Right lung (tissue), 2 donors: ENCODE measurements at regions not wholly inside any gene's neighbourhood (a gene's known extent, or its start where the extent isn't known, plus 50 kb on each side); places are given as distances from the start of the nearest gene placed in this dataset.
"Not testable (repeated sequence)": the region's sequence is repeated elsewhere in the genome, so short reads cannot be mapped to it uniquely, and the experiment has no call there.

Source experiments
- DNase-seq, 2 donors: peaks; one replicate each; pipeline ENCODE4 v3.0.0-alpha.2; 2013

DNA sequence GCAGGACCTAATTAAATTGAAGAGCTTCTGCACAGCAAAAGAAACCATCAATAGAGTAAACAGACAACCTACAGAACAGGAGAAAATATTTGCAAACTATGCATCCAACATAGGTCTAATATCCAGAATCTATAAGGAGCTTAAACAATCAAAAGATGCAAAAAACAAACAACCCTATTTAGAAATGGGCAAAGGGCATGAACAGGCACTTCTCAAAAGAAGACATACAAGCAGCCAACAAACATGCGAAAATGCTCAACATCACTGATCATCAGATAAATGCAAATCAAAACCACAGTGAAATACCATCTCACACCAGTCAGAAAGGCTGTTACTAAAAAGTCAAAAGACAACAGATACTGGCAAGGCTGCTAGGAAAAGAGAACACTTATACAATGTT lies 189.2 kb downstream of the CYP26B1 start:
- not testable (repeated sequence) for DNase-seq

DNA sequence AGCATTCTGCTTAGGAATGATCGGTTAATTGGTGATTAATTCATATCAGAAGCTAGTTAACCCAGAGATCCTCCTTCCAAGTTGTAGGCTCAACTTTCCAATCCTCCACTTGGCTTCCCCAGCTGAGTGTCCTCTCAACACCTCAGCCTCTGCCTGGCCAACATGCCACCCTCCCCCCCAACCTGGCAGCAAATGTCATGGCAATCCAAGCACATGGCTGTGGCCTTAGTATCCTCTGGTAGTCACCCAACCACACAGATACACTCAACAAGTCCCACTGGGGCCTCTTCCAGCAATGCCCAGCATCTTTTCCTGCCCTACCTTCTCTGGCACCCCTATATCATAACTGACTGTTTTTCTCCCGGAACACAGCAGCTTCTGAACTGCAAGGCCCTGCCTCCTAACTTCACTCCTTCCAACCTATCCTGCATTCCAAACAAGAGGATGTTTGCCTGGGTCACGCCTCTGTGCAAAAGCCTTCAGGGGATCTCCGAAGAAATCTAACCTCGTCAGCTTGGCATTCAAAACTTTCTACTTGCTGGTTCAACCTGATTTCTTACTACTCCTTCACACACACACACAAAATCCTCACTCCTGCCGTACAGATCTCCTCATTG lies 195.0 kb downstream of the CYP26B1 start:
- no peak for DNase-seq

DNA sequence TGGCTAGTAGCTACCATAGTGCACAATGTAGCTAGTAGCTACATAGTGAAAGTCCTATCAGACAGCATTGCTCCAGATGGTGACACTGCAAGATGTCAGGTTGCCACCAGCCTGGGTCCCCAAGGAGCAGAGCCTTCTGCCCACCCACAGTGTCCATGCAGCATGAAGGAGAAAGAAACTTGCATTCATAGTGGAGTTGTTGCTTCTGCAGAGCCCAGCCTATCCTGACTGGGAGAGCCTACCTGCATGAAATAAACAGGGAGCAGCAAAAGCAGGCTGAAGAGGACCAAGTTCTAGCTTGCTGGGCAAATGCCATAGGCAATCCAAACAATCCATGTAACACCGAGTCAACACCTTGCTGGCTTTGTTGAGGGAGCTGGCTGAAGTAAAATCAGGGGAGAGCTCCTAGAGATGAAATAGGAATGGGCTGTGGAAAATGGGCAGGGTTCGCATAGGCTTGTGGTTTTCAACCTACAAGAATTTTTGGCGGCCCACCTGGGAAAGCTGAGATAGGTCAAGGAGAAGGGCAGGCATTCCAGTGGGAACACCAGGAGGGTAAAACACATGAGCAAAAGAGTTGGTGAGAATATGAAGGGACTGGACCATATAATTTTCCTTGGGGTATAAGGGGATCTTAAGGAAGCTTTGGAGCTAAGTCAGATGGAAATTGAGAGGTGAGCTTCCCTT lies 195.8 kb downstream of the CYP26B1 start:
- DNase-seq: no peak

DNA sequence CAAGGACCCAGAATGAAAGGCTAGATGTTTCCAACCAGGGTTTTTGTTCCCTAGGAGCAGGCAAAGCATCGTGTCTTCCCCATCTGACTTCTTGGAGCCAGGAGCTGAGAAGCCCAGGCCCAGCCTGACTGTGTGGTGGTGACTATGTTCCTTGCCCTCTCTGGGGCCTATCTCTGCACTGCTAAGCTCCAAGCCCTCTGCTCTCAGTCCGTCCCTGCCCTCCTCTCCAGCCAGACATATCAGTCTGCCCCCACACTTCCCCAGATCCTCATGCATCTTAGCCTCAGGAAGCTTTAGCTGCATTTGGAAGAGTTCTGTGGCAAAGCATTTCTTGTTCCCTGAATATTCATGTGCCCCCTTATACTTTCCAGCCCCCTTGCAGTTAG lies 196.6 kb downstream of the CYP26B1 start:
- no peak for DNase-seq

DNA sequence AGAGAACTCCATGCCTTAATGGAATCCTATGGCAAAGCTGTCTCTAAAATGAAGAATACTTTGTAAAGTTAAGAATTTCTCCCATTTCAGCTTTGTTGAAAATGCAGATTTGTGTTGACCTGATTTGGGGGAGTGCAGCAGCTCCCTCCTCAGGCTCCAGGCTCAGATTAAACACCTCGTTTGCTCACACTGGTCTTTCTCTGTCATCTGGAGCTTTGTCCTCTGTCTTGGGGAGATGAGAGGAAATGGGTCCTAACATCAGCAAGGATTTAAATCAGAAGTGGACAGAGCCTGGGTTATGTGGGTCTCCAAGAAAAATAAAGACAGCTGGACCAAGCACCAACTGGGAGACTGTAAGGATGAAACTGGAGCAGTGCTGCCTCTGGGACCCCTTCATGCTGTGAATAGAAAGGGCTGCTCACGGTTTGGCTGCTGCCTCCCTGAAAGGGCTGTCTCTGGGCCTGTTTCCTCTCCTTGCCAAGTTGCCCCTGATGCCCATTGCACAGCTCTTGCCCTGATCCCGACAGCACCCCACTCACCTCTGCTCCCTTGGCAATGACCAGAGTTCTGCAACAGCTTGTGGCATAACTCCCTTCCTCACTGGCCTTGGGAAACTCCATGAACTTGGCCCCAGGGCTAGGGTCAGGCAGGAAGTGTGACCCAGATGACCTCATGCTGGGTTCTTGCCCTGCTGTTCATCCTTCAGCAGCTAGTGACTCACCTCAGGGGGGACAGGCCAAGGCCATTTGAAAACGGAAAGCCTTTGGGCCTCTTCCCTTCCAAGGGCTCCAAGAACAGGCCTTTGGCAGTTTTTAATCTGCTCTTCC lies 197.2 kb downstream of the CYP26B1 start:
- no peak for DNase-seq

DNA sequence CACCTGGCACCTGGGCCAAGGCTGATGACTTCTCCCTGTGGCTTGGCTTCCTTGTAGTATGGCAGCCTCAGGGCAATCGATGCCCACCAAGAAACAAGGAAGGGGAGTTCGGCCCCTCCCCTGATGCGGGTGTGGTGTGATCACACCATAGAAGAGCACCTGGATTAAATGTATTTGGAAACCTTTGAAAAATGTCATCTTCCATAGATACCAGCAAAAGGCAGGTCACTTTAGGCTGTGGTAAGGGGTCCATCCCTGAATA lies 198.2 kb downstream of the CYP26B1 start:
- DNase-seq: no peak

DNA sequence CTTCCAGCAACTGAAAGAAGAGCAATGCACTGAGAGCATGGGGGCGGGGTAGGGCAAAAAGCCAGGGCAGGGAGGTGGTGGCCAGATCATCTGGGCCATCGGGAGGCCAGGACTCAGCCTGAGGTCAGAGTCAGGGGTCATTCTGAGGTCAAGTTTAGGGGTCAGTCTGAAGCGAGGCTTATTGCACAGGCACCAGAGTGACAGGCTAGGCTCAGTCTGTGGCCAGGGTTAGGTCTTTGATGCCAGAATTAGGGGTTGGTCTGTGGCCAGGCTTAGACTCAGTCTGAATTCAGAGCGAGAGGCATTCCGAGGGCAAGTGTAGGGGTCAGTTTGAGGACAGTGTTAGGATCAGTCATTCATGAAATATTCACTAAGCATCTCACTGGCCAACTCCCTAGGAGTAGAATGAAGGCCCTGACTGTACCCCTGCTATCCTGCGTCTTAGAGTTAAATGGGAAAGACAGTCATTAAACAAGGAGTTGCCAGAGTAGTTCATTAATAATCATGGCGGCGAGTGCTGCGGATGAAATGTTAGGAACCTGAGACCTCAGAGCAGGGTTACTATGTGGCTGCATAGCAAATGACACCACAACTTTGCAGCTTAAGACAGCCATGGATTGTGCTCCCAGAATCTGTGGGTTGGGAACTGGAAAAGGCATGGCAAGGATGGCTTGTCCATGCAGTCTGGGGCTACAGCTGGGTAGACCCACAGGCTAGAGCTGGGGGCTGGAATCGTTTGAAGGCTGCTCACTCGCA lies 198.7 kb downstream of the CYP26B1 start:
- DNase-seq: no peak

DNA sequence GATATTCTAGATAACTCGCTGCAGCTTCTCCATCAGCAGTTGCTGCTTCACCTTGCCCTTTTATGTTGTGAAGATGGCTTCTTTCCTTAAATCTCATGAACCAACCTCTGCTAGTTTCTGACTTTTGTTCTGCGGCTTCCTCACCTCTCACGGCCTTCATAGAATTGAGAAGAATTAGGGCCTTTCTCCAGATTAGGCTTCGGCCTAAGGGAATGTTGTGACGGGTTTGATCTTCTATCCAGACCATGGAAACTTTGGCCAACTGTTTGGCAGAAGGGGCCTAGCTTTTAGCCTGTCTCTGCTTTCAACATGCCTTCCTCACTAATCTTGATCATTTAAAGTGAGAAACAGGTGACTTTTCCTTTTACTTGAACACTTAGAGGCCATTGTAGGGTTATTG lies 199.9 kb downstream of the CYP26B1 start:
- DNase-seq: no peak

DNA sequence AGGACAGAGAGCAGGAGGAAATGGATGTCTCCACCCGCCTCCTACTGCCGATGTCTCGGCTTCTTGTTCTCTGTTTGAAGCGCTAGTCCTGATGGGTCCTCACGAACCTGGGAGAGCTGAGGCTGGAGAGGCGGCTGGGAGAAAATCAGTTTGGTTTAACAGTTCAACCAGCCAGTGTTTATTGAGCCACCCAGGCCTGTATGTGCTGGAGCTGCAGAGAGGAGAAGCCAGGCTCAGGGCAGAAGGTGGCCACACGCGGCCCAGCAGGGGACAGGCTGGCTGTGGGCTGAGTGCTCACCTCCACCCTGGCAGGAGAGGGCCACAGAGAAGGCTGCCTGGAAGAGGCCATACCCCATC lies 202.1 kb downstream of the CYP26B1 start:
- no peak for DNase-seq

DNA sequence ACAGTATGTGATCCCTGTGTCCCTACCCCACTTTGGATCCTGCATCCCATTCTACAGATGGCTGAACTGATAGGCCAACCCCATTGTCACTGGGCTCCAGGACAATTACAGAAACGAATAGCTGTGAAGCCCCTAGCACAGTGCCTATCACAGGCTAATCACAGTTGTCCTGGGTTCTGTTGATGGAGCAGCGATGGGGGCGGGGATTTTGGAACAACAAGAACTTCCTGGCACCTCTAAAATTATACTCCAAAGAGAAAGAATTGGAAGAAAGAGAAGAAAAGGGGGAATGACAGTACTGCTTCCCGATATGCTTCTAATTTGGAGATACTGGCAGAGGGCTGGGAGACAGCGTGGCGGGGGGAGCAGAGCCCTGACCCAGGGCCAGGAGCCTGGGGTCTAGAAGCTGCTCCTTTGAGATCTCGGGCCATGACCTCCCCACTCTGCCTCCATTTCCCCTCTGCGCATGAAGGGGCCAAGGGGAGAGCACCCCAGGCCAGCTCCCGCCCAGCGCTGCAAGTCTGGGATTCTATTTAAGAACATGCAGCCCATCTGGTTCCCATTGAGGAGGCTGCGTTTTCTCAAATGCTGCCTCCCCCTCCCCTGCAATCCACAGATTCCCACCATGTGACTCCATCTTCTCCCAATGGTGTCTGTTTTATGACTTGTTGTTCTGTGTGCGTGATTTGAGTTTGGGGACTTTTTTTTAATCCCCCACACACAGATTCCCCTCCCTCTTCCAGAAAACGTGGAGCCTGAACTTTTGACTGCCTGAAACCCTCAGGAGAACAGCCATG lies 202.7 kb downstream of the CYP26B1 start:
- no peak for DNase-seq

DNA sequence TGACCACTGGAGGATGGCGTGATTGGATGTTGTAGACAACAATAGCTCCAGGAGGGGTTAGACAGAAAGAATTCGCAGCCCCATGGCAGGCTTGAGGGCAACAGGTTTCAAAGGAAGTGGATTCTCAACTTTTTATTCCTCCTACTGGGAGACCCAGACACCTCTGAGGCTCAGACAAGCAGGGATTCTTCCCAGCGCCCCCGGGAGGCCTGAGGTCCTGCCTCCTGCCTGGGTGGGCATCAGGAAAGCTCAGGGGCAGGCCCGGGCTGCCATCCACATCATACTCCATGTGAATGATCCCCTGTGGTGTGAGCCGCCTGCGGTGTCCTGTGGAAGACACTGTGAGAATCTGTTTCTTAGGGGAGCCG lies 203.5 kb downstream of the CYP26B1 start:
- DNase-seq: no peak

DNA sequence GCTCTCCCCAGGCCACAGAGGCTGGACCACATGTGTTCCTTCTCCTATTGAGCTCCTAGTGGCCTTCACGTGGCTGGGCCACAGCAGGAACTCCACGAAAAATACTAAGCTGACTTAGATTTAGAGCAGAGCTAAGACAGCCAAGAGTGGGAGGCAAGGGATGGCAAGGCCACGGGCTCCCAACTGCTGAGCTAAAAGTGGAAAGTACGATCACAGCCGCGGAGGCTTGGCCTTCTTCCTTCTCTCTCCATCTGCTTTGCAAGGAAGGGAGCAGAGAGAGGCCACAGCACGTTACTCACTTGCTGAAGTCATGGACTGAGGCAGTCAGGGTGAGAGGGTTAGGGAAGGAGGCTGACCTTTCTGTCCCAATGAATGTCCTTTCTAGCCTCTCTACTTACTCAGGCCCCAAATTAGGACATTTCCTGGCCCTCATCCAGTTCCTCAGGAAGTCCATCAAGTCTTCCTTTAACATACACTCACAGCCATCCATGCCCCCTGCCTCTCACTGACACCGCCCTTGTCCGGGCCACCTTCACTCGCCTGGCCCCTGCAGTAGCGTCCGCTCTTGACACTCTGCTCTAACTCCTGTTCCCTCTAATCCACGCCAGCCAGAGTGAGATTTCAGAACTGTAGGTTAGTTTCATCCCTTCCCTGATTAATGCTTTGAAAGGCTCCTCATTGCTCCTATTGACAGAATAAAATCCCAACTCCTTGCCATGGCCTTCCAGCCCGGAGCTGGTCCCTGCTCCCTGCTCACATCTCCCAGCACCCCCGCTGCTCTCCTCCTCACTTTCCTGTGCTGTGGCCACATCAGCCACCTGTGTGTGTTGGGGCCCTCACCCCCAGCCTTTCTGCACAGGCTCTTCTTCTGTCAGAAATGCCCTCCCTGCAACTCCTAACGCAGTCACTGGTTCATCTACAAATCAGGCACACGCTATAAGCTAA lies 204.2 kb downstream of the CYP26B1 start:
- DNase-seq: no peak

DNA sequence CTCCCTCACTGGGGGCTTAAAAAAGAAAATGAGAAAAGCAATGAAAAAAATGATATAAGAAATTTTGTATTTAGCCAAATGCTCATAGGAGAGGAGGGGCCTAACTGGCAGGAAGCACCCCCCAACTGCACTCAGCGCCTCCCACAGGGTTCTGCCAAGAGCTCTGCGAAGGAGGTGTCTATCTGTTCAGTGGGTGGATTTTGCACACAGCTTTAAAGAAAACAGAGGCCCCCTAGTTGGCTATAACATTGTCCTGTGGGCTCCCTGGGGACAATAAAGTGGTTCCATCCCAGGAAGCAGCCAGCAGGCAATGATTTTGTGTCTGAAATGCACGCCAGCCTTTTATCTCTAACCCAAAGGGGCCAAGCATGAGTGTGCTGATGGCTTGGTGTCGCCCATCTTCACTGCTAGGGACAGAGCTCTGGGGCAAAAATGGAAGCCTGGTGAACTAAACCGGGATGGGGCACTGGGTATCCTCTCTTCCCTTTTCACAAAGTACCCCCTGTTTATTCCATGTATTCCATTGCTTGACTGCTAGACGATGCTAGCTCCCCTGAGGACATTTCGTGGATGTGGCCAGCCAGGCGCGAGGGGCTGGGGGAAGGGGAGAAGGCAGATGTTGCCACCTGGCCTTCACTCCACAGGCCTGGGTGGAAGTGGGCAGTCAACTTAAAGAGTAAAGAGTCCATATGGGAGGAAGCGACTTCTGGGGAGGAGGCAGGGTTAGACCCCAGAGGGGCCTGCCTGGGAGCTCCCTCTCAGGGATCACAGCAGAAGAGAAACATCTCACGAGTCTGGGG lies 205.7 kb downstream of the CYP26B1 start:
- no peak for DNase-seq

DNA sequence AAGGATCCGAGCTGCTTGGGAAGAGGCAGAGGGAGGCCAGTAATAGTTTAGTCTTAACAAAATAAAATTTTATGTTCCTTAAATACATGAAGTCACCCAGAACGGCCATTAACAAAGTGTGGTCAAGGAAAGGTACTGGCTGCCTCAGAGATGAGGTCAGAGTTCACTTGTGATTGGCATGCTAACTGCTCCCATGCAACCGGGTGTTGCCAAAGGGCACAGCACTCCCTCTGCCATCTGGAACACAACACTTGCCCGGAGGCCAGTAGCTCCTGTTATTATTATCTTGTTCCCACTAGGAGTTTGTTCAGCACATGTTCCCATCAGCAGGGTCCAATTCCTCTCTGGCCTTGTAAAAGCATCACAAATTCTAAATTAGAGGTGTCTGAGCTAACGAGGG lies 207.0 kb downstream of the CYP26B1 start:
- no peak for DNase-seq

DNA sequence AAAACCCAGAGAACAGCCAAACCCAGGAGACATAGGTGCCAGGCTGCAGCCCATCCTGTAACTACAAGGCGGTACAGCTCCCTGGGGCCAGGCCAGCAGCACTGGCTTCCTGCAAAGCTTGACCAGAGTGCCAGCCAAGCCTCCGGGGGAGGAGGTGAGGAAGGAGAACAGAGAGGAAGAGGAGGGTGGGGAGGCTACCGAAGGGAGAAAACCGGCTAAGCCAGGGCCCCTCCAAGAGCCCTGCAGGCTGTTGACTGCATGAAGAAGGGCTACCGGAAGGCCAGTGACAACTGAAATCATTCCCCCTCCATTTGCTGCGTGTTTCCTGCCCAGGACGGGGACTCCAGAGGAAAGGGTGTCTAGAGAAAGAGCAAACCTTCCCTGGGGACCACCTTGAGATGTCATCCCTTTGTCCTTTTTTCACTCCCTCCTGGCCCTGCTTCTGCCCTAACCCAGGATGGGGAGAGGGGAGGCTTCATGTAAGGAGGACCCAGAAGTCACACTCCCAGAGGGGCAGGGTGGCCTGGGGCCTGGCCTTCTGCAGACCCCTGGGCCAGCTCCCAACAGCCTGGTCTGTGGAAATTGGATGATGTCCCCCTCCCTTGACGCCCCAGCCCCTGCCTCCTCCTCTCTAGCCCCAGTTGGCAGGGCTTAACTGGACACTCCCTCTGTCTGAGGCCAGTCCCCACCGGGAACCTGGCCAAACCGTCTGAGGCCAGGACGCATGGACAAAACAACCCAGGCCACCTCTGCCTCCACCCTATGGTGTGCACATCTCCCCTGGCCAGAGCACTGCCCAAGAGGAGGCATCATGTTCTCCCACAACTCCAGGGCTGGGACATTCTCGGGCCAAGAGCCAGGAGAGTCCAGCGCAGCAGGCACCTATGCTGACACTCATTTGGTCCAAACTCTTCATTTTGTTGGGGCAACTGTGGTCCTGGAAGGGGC lies 207.8 kb downstream of the CYP26B1 start:
- no peak for DNase-seq

DNA sequence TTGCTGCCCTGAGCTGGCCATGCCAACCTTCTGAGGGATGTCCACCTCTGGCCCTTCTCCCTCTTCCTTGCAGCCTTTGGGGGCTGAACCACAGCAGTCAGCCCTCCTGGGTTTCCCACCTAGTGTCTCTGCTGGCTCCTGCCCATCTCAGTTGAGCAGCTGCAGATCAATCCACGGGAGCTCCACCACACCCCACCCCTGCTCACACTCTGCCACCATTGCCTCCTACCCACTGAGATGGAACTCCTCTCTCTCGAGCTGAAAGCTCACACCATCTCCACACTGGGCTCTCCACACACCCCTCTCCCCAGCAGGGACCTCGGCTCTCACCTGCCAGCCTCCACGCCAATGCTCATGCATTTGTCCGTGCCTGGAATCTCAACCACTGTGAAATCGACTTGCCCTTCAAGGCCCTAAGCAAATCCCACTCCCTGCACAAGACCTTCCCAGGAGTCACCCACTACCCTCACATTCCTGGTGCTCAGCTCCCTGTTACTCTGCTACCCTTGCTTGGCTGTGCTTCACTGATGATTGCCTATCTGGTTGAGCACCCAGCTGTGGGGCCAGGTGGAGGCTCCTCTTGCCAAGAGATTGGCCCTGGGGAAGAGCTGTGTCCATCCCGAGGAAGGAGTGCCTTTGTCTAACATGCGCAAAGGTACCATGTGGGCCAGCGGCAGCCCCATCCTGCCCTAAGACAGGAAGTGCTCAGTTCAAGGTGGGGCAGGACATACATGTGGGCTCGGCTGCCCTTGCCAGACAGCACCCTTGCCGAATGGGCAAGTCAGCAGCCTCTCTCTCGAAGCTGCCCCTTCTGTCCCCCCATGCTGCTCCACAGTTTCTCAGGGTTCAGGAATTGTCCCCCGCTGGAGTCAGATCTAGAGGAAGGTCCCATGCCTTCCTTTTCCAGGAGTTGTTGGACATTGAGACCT lies 208.7 kb downstream of the CYP26B1 start:
- DNase-seq: no peak

DNA sequence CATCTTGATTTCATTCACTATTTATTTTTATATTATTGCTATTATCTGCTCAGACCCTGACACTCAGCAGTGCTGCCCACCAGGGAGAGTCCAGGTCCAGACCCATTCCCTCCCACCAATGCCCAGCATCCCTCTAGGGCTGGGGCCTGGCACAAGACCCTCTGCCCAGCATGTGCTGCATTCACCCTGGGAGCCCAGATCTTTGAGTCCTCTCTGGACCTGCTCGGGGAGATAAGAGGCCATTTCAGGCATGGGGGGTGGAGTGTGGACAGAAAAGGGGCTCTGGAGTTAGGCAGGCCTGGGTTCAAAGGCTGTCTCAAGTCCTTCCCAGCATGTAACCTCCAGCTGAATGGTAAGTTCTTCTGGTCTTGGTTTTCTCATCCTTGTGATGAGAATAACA lies 209.6 kb downstream of the CYP26B1 start:
- no peak for DNase-seq

DNA sequence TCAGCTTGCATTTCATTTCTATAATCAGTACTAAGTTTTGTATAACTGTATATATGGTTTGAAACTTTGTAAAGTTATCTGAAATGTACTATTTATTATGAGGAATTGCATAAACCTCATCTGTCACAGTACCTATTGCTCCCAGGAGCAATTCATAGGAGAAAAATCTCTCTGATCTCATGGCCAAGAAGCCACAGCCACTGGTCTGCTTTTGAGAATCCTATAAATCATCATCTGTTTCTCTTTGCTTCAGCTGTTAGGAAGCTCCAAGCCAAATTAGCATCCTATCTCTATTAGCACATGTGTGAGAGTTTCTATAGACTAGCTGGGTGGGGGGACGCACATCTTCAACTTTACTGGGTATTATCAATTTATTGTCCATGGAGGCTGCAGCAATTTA lies 210.3 kb downstream of the CYP26B1 start:
- DNase-seq: no peak
